Type B pancreatic cell (in vitro differentiated cells): ENCODE measurements at regions not wholly inside any gene's neighbourhood (a gene's known extent, or its start where the extent isn't known, plus 50 kb on each side); places are given as distances from the start of the nearest gene placed in this dataset.

ENCODE experiments used
- DNase-seq: peaks from one replicate; pipeline ENCODE4 v3.0.0; 2021; ENCODE audit warnings: mixed read lengths; ENCODE audit not compliant: unreplicated experiment; ENCODE audit errors: extremely low spot score
- H3K27ac Mint-ChIP-seq: 2 replicates; pipeline ENCODE4 v1.8.0; 2021; ENCODE audit warnings: mild to moderate bottlenecking, mixed read lengths
- H3K27me3 Mint-ChIP-seq: 2 replicates; pipeline ENCODE4 v1.8.0; 2021; ENCODE audit warnings: mixed read lengths
- H3K36me3 Mint-ChIP-seq: 2 replicates; pipeline ENCODE4 v1.8.0; 2021; ENCODE audit warnings: mixed read lengths
- H3K4me1 Mint-ChIP-seq: one replicate; pipeline ENCODE4 v1.8.0; 2021; ENCODE audit warnings: mixed read lengths; ENCODE audit not compliant: unreplicated experiment
- H3K4me3 Mint-ChIP-seq: 2 replicates; pipeline ENCODE4 v1.8.0; 2021; ENCODE audit warnings: mild to moderate bottlenecking, mixed read lengths
- H3K9me3 Mint-ChIP-seq: 2 replicates; pipeline ENCODE4 v1.8.0; 2021; ENCODE audit warnings: mixed read lengths
- CTCF ChIP-seq: fragments of 200-600 bp; sonication (generic); conservative IDR thresholded peaks from 2 replicates; pipeline ENCODE4 v1.5.0; 2021; ENCODE audit warnings: antibody characterized with exemption, mild to moderate bottlenecking

GRCh38 chr5:30752015-30752414 is 441.5 kb upstream of the CDH6 start:
- peaks cover 4% of the 10 kb centered on the region for H3K9me3 Mint-ChIP-seq
- peaks cover 2% of the 10 kb centered on the region for H3K27me3 Mint-ChIP-seq
- no peak overlapping the region for H3K27ac Mint-ChIP-seq
- H3K36me3 Mint-ChIP-seq = no peaks in the 10 kb centered on the region
- H3K4me3 Mint-ChIP-seq = no peak overlapping the region
- H3K4me1 Mint-ChIP-seq = no peaks in the 10 kb centered on the region
- DNase-seq = no peak
- TF ChIP-seq CTCF = no peak

- Mint-ChIP-seq H3K36me3 (no peaks in the 10 kb centered on the region), H3K4me3 (no peak overlapping the region), H3K4me1 (no peaks in the 10 kb centered on the region), H3K27me3 (peaks cover 2% of the 10 kb centered on the region), H3K27ac (no peak overlapping the region), H3K9me3 (peaks cover 4% of the 10 kb centered on the region)
- no peak for TF ChIP-seq CTCF
- no peak for DNase-seq
These were observed 443.5 kb upstream of the CDH6 start for GRCh38 chr5:30749971-30750370.

GRCh38 chr5:30747412-30747811 is 446.1 kb upstream of the CDH6 start:
- H3K4me1 Mint-ChIP-seq = no peaks in the 10 kb centered on the region
- H3K4me3 Mint-ChIP-seq = no peak overlapping the region
- H3K27me3 Mint-ChIP-seq = no peaks in the 10 kb centered on the region
- H3K9me3 Mint-ChIP-seq = peaks cover 4% of the 10 kb centered on the region
- H3K36me3 Mint-ChIP-seq = no peaks in the 10 kb centered on the region
- no peak for TF ChIP-seq CTCF
- no peak overlapping the region for H3K27ac Mint-ChIP-seq
- no peak for DNase-seq

- no peak overlapping the region for H3K27ac Mint-ChIP-seq
- no peak overlapping the region for H3K4me3 Mint-ChIP-seq
- H3K4me1 Mint-ChIP-seq = no peaks in the 10 kb centered on the region
- no peak for DNase-seq
- no peaks in the 10 kb centered on the region for H3K9me3 Mint-ChIP-seq
- H3K27me3 Mint-ChIP-seq = no peaks in the 10 kb centered on the region
- H3K36me3 Mint-ChIP-seq = no peaks in the 10 kb centered on the region
- no peak for TF ChIP-seq CTCF
These were observed 456.8 kb upstream of the CDH6 start for GRCh38 chr5:30736669-30737068.

GRCh38 chr5:30734118-30734517 is 459.4 kb upstream of the CDH6 start:
- Mint-ChIP-seq H3K4me3 (no peak overlapping the region), H3K4me1 (no peaks in the 10 kb centered on the region), H3K27me3 (no peaks in the 10 kb centered on the region), H3K9me3 (no peaks in the 10 kb centered on the region), H3K27ac (no peak overlapping the region), H3K36me3 (no peaks in the 10 kb centered on the region)
- no peak for TF ChIP-seq CTCF
- no peak for DNase-seq

GRCh38 chr5:30725073-30725472 is 468.4 kb upstream of the CDH6 start:
- H3K27ac Mint-ChIP-seq = no peak overlapping the region
- no peaks in the 10 kb centered on the region for H3K27me3 Mint-ChIP-seq
- no peak for DNase-seq
- H3K36me3 Mint-ChIP-seq = no peaks in the 10 kb centered on the region
- H3K4me3 Mint-ChIP-seq = no peak overlapping the region
- H3K4me1 Mint-ChIP-seq = no peaks in the 10 kb centered on the region
- no peak for TF ChIP-seq CTCF
- H3K9me3 Mint-ChIP-seq = no peaks in the 10 kb centered on the region
